HUES6 (cell line): ENCODE measurements at regions not wholly inside any gene's neighbourhood (a gene's known extent, or its start where the extent isn't known, plus 50 kb on each side); places are given as distances from the start of the nearest gene placed in this dataset.
A peak's percentile ranks its signal among the peaks of the same experiment; 100 is the strongest.

Experiments used
- H3K27ac ChIP-seq: 2 replicates; pipeline ENCODE4 v1.7.0; 2013; ENCODE audit warnings: low read depth, mild to moderate bottlenecking, low read length, inconsistent platforms
- H3K27me3 ChIP-seq: 2 replicates; pipeline ENCODE4 v1.6.1; 2013; ENCODE audit warnings: low read length; ENCODE audit not compliant: control insufficient read depth, insufficient read depth
- H3K36me3 ChIP-seq: 2 replicates; pipeline ENCODE4 v1.6.1; 2013; ENCODE audit warnings: low read length; ENCODE audit not compliant: control insufficient read depth, insufficient read depth
- H3K4me1 ChIP-seq: 2 replicates; pipeline ENCODE4 v1.6.1; 2013; ENCODE audit warnings: low read length; ENCODE audit not compliant: control insufficient read depth, insufficient read depth
- H3K4me3 ChIP-seq: 2 replicates; pipeline ENCODE4 v1.5.1; 2013; ENCODE audit warnings: low read depth, low read length
- H3K9ac ChIP-seq: one replicate; pipeline ENCODE4 v1.6.1; 2013; ENCODE audit warnings: mild to moderate bottlenecking, low read length
- H3K9me3 ChIP-seq: 2 replicates; pipeline ENCODE4 v1.6.1; 2013; ENCODE audit warnings: low read depth, low read length; ENCODE audit not compliant: control insufficient read depth, insufficient read depth

DNA sequence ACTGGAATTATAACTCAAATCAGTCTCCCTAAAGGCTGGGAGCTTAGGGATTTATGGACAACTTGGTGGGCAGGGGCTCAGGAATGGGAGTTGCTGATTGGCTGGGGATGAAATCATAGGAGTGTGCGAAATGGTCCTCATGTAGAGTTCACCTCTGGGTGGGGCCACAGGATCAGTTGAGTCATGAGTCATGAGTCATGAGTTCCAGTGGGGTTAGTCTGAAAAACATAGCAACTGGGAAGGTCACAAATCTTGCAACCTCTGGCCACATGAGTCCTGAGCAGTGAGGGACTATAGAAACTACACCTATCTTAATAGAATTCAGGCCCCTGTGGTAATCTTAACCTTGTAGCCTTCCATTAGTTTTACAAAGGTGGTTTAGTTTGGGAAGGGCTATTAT lies 383.3 kb downstream of the RBM43 start:
- no peak overlapping the region for H3K9ac ChIP-seq
- no peaks in the 10 kb centered on the region for H3K27me3 ChIP-seq
- H3K4me3 ChIP-seq, result no peak overlapping the region
- 0 out of 2 replicates have a peak, but pooled peaks cover 5% of the 10 kb centered on the region for H3K36me3 ChIP-seq
- H3K4me1 ChIP-seq, result peaks cover 22% of the 10 kb centered on the region
- H3K9me3 ChIP-seq, result peaks cover 10% of the 10 kb centered on the region; the same call in 1 of the 2 replicates
- H3K27ac ChIP-seq, result no peak overlapping the region

DNA sequence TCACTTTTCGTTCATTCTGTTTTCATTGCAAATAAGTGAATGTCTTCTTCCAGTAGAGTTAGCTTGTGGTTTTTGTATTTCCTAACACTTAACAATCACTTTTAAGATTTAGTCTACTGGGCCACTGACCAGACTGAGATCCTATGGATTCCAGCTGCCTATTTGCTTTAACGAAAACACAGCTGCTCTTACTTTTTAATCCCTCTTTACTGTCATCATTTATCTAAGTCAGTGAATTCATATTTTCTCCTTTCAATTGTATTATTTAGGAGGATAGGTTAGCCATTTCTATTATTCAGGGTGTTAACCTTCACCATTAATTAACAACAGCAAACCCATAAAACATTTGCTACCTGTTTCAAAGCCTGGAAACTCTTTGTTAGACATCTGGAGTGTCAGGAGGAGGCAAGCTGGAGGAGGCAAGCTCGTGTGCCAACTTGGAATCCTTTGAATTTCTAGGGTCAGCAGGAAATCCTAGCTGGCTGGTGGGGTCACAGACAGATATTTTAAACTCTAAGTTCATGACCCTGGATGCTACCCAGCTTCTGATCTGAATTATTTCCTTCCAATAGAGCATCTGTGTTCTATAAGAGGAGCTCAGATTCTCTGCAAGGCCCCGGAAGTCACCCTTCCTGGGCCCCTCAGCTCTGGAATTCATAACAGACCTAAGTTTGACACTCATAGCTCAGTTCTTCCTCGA lies 385.3 kb downstream of the RBM43 start:
- H3K27ac ChIP-seq, result no peak overlapping the region
- H3K27me3 ChIP-seq, result no peaks in the 10 kb centered on the region
- peaks cover 38% of the 10 kb centered on the region for H3K4me1 ChIP-seq
- peaks cover 10% of the 10 kb centered on the region; the same call in 1 of the 2 replicates for H3K9me3 ChIP-seq
- no peak overlapping the region for H3K4me3 ChIP-seq
- H3K36me3 ChIP-seq, result 0 out of 2 replicates have a peak, but pooled peaks cover 5% of the 10 kb centered on the region
- H3K9ac ChIP-seq, result no peak overlapping the region

DNA sequence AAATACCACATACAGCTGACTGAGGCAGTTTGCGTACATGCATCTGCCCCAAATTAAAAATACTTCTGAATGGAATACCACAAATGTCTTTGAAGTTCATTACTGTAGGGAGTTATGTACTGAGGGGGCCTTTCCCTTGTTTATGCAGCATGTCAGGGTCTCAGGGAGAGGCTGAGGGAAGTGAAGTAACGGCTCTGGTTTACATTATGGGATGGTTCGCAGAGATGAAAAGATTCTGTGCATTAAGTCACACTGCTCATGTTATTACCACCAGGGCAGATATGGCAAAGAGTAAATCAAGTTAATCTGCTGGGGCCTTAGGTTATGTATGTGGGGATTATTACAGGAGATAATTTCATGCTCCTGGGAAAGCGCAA lies 385.9 kb upstream of the RND3 start:
- peaks cover 9% of the 10 kb centered on the region for H3K9me3 ChIP-seq
- H3K4me3 ChIP-seq, result no peak overlapping the region
- H3K9ac ChIP-seq, result no peak overlapping the region
- H3K36me3 ChIP-seq, result peaks cover 5% of the 10 kb centered on the region; the same call in 1 of the 2 replicates
- no peaks in the 10 kb centered on the region for H3K27me3 ChIP-seq
- peaks cover 41% of the 10 kb centered on the region for H3K4me1 ChIP-seq
- H3K27ac ChIP-seq, result peak overlapping the region; percentile 83; the same call in 1 of the 2 replicates

DNA sequence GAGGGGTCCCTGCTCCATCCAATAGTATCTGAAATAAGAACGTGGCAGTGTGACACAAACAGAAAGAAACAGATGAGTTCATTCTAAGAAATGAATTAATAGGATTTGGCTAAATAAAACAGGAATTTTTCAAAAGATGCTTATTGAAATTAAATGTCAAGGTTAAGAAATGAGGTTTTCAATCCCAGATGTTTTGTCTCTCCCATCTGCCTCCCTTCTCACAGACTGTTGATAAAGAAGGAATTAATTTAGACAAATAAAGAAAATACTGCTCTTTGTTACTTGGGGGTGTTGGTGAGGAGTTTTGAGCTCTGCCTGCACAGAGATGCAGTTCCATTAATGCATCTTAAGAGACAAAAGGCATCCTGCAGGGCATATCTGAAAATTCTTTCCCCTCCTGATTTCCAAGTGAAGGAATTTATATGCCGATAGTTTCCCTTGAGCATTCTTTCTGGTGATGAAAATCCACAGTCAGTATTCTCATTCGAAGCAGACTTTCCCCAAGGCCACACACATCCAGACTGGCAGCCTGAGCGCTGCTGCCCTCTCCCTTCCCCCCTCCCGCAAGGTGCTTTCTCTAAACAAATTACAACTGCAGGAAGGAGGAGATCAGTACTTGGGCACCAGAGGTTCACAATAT lies 385.4 kb upstream of the RND3 start:
- Histone ChIP-seq H3K9ac (peak overlapping the region; percentile 13), H3K4me1 (peaks cover 41% of the 10 kb centered on the region)

DNA sequence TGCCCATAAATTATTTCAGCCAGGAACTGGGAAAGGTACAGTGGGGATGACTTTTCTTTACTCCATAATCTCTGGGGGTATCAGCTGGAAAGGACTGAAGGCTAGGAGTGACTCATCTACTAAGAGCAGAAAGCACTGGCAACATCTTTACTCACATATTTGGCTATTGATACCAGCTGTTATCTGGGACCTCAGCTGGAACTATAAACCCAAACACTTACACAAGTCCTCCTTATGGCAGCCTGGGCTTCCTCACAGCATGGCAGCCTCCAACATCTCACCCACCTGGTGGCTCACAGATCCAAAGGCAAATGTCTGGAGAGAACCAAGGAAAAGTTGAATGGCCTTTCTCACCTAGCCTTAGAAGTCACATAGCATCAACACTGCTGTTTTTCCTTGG lies 379.0 kb upstream of the RND3 start:
- Histone ChIP-seq H3K4me1 (0 out of 2 replicates have a peak, but pooled peaks cover 2% of the 10 kb centered on the region), H3K27me3 (no peaks in the 10 kb centered on the region), H3K27ac (no peak overlapping the region), H3K4me3 (no peak overlapping the region), H3K36me3 (no peaks in the 10 kb centered on the region; the same call in 1 of the 2 replicates), H3K9me3 (peaks cover 60% of the 10 kb centered on the region), H3K9ac (no peak overlapping the region)

More for the DNA sequence above, 385.4 kb upstream of the RND3 start:
- Histone ChIP-seq H3K9me3 (peaks cover 12% of the 10 kb centered on the region), H3K27me3 (no peaks in the 10 kb centered on the region), H3K27ac (peak overlapping the region; percentile 83), H3K36me3 (peaks cover 3% of the 10 kb centered on the region; the same call in 1 of the 2 replicates), H3K4me3 (no peak overlapping the region)

DNA sequence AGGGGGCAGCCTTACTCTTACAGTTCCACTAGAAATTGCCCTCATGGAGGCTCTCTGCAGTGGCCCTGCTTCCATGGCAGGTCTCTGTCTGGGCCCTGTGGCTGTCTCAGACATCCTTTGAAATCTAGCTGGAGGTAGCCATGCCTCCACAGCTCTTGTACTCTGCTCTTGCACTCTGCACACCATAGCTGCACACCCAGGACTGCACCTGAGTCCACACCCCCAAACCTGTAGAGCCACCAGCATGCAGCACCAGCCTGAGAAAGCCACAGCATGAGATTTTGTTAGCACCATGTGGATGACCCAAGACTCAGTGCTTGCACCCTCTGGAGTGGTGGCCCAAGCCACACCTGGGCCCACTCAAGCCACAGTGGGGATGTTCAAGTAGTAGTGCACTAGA lies 376.2 kb upstream of the RND3 start:
- Histone ChIP-seq H3K4me3 (no peak overlapping the region), H3K27ac (no peak overlapping the region), H3K27me3 (no peaks in the 10 kb centered on the region), H3K9ac (no peak overlapping the region), H3K36me3 (no peaks in the 10 kb centered on the region; the same call in 1 of the 2 replicates), H3K9me3 (peaks cover 55% of the 10 kb centered on the region), H3K4me1 (peaks cover 12% of the 10 kb centered on the region)

DNA sequence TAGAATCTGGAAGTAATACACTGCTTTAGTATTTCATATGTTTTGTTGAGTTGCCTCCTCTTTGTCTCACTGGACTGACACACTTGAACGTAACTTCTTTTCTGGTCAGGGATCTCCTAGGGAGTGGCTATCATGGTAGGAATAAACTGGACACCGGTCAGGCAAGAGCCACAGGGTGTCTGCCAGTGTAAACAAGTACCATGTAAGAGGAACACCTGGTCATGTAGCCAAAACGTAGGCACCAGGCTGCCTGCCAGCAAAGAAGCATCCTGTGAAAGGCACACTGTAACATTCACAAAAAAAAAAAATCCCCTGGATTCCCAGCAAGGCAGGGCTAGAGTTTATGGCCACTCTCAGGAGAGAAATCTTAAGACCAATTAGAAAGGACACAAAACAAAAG lies 372.8 kb upstream of the RND3 start:
- no peaks in the 10 kb centered on the region for H3K27me3 ChIP-seq
- no peaks in the 10 kb centered on the region for H3K36me3 ChIP-seq
- peaks cover 47% of the 10 kb centered on the region for H3K9me3 ChIP-seq
- H3K4me1 ChIP-seq, result peaks cover 12% of the 10 kb centered on the region
- H3K9ac ChIP-seq, result no peak overlapping the region
- no peak overlapping the region for H3K4me3 ChIP-seq
- H3K27ac ChIP-seq, result no peak overlapping the region

DNA sequence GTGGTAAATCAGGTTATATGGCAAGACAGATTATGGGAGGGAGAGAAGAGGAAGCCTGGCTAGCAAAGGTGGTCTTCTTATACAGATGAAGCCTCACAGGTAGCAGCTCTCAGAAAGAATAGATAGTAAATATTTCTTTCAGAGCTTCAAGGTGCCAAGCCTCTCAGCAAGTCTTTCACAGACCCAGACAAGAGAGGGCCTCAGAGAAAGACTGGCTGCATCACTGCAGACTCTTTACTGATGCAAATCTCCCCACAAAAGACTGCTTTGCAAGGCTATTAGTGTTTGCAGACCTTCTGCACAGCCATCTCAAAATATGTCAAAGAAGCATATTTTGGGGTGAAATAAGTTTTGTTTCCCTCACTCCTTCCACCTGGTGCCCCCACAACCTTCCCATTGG lies 372.4 kb upstream of the RND3 start:
- Histone ChIP-seq H3K4me3 (no peak overlapping the region), H3K36me3 (no peaks in the 10 kb centered on the region), H3K27me3 (no peaks in the 10 kb centered on the region), H3K9ac (no peak overlapping the region), H3K4me1 (peaks cover 12% of the 10 kb centered on the region), H3K27ac (no peak overlapping the region), H3K9me3 (peaks cover 45% of the 10 kb centered on the region)

DNA sequence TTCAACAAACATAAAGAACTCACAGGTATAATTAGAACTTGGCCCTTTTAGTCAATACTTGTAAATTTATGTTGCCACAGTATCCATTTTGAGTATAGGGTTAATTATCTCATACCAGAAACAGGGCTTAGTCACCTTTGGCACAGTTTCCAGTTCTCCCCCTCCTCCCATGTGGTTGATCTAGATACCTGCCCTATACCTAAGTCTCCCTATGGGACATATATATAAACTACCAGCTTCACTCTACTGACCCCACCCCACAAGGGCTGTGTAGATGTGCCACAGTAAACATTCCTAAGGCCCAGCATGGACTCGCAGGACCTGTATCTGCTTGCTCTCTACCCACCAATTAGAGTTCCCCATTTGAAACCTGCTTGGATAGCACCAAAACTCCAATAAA lies 371.7 kb upstream of the RND3 start:
- H3K36me3 ChIP-seq, result no peaks in the 10 kb centered on the region
- H3K27me3 ChIP-seq, result no peaks in the 10 kb centered on the region
- no peak overlapping the region for H3K9ac ChIP-seq
- H3K9me3 ChIP-seq, result peaks cover 38% of the 10 kb centered on the region
- no peak overlapping the region for H3K27ac ChIP-seq
- H3K4me1 ChIP-seq, result peaks cover 12% of the 10 kb centered on the region
- H3K4me3 ChIP-seq, result no peak overlapping the region

DNA sequence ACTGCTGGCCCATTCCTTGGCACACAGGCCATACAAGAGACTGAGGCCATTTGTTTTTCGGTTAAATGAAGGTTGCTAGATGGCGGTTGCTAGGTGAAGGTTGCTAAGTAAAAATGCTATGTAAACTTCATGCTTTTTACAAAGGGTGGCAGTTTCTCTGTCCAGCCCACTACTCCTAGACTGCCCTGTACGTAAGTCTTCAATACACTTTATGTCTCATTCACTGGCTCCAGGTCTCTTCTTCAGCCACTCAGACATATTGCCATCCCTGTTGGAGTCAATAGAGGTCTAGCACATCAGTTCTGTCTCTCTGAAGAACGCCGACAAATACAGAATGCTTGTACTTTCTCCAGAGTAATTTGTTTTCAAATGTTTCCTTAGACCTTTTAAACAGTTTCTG lies 370.9 kb upstream of the RND3 start:
- H3K4me3 ChIP-seq, result no peak overlapping the region
- peaks cover 30% of the 10 kb centered on the region for H3K9me3 ChIP-seq
- no peaks in the 10 kb centered on the region for H3K27me3 ChIP-seq
- H3K9ac ChIP-seq, result no peak overlapping the region
- peaks cover 12% of the 10 kb centered on the region for H3K4me1 ChIP-seq
- no peak overlapping the region for H3K27ac ChIP-seq
- no peaks in the 10 kb centered on the region for H3K36me3 ChIP-seq

DNA sequence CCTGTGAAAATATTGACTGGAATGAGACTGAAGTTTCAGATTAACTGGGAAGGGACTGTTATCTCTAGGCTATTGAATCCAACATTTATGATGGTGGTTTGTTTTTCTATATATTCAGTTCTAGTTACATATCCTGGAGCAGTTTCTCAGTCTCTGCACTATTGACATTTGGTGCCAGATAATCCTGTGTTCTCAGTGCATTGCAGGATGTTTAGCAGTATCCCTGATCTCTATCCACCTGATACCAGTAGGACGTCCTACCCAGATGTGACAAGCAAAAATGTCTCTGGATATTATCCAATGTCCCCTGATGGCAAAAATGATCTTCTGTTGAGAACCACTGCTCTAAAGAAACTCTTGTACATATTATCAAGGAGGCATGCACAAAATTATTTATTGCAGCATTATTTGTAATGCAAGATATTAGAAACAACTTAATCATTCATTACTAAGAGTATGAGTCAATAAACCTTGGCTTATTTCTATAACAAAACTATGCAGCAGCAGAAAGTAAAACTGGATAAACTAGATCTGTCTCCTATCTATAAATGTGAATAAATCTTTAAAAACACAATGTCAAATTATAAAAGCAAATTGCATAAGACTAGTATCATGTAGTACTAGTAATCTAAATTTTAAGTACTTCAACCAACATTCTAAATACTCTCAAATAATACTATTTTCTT lies 369.3 kb upstream of the RND3 start:
- Histone ChIP-seq H3K9me3 (peaks cover 17% of the 10 kb centered on the region), H3K27me3 (no peaks in the 10 kb centered on the region), H3K4me1 (peaks cover 12% of the 10 kb centered on the region), H3K4me3 (no peak overlapping the region), H3K27ac (no peak overlapping the region), H3K36me3 (no peaks in the 10 kb centered on the region), H3K9ac (no peak overlapping the region)
